Skin of body (tissue), 1 donor: ENCODE measurements at regions not wholly inside any gene's neighbourhood (a gene's known extent, or its start where the extent isn't known, plus 50 kb on each side); places are given as distances from the start of the nearest gene placed in this dataset.

Experiments used
- DNase-seq: peaks from one replicate; lab custom pipeline; 2025; lab: John Stamatoyannopoulos, UW

GRCh38 chr10:84999929-85000328 is 671.5 kb downstream of the CCSER2 start:
- DNase-seq, result no peak

DNA sequence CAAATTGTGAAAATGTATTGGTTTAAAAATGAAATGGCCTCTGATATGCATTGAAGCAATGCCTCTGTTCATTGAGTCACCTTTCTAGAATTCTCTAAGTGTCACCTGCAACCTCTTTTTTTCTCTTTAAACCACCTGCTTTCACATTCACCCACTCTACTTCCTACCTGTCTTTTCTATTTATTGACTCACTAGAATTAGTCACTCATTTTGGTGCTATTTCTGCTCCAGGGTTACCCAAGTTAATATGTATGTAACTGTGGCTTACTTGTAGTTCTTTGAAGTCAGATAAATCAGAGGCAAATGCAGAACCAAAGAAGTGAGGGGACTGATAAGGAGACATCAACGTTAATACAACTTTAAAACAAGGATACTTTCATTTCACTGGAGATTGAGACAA is 674.7 kb downstream of the CCSER2 start:
- DNase-seq, result no peak

DNA sequence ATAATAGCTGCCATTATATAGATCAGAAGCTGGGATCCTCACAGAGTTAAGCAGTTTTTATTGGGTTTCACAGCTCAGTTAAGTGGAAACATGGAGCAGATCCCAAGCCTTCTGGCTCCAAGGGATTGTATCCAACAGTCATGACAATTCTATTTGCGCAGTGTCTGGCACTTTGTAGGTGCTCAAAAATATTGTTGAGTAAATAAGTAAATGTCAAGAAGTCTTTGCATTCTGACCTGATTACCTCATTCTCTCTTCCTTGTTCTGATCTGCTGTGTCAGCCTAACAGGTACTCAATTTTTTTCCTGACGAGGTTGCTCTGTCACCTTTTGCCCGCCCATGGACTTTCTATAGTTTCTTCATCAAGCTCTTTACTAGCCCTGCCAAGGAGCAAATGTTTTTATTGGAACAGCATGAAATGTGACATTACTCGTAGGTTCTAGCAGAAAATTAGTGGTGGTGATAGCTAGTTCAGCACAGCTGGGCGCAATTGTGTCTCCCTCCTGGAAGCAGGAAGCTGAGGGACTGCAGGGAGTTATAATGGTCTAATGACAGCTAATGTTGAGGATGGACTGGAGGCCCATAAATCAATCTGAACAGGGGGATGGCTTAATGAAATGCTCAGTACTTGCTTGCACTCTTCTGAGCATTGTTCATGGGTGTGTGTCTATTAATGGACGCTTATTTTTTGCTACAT is 680.2 kb downstream of the CCSER2 start:
- DNase-seq, result no peak

DNA sequence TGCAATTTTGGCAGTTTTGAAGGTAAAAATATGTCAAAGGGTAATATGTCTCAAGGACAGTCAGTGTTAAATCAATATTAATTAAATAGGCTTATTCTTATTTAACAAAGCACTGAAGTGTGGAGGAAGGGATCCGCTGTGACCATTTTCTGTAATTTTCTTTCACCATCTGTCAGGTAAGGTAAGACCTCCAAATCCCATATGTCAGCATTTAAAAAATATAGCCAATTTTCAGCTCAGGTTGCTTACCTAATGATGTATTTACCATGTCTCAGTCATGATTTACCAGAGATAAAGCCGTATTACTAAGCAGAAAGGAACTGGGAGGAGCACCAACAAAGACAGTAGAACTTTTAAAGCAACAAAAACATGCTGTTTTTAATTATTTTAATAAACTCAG is 683.9 kb downstream of the CCSER2 start:
- DNase-seq, result no peak

- no peak for DNase-seq
These were observed 698.6 kb downstream of the CCSER2 start for GRCh38 chr10:85026878-85027467.

GRCh38 chr10:85032981-85033380 is 704.6 kb downstream of the CCSER2 start:
- no peak for DNase-seq

DNA sequence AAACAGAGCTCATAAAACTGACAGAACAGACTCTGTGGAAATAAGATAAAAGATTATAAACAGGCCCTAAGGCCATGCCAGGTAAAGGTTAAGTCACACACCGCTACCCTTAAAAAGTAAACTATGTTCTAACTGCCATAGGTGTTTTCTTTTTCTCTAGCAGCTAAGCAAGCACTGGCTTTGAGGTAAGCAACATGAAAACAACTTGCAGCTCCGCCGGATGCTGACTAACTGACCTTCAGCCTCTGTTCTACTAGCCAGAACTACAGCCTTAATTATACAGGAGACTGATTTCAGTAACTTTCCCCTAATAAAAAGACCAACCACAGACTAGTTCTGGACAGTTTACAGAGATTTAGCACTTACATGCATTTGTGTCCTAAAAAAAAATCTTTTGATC is 708.3 kb downstream of the CCSER2 start:
- no peak for DNase-seq

DNA sequence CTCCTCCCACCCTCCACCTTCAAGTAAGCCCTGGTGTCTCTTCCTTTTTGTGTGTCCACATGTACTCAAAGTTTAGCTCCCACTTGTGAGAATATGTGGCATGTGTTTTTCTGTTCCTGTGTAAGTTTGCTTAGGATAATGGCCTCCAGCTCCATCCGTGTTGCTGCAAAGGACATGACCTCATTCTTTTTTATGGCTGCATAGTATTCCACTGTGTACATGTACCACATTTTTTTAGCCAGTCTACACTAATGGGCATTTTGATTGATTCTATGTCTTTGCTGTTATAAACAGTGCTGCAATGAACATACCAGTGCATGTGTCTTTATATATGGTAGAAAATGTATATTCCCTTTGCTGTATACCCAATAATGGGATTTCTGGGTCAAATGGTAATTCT is 710.9 kb downstream of the CCSER2 start:
- no peak for DNase-seq

DNA sequence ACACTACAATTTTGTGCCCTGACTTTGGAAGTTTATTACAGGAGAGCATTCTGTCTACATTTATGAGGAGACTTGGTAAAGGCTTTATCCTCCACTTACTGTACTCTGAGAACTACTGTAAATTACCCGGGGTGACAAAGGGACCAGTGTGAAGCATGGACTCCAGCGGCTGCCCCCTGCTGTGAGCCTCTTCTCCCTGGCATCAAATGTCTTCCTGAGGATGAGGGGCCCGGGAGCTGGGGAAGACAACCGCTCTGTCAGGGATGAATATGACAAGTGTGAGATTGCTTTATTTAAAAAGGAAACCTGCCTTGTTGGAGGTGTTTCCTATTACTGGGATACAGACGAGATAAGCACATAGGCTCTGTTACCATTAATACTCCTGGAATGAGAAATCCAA is 714.8 kb downstream of the CCSER2 start:
- DNase-seq, result no peak

- DNase-seq, result no peak
These were observed 716.7 kb downstream of the CCSER2 start for GRCh38 chr10:85045046-85045445.

DNA sequence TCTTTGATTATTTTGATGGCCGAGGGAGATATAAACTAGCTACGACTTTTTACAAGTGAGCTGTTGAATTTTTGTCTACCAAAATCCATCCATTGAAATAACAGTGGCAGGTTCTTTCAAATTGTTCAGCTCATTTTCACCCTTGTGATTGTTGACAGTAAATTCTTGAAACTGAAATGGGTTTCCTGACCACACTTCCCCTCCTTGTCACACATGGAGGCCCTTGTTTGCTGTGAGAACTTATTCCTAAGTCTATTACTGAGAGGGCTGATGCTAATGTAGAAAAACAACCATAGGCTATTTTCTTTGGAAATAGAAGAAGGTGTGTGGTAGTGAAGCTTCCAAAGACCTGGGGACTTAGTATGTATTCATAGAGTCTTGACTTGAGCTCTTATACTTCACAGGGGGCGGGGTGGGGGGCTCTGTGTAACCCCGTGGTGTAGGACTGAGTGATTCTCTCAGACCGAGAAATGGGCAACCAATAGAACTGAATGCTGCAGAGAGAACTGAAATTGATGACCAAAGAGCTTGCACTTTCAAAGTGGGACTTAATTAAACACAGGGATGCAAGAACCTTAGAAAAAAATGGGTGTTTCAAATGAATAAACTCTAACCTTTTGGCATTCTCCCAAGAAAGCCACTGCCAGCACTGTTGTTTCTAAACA is 718.9 kb downstream of the CCSER2 start:
- no peak for DNase-seq

DNA sequence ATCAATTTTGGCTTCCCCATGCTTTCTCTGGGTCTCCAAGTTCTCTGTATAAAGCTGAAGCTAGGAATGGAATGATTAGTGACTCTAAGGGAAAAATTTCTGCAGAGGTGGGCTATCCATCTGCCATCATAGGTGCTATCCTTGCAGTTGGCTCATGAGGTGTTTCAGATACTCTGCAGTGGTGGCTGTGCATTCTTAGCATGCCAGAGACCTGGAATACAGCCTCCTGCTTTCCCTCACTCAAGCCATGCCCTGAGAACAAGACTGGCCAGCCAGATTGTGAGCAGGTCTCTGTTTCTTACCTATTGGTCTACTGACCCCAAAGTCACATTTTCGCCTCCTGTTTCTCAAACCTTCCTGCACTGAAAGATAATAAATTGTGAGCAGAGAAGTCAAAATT is 719.6 kb downstream of the CCSER2 start:
- DNase-seq, result no peak

- DNase-seq, result no peak
These were observed 720.3 kb downstream of the CCSER2 start for GRCh38 chr10:85048644-85049043.

DNA sequence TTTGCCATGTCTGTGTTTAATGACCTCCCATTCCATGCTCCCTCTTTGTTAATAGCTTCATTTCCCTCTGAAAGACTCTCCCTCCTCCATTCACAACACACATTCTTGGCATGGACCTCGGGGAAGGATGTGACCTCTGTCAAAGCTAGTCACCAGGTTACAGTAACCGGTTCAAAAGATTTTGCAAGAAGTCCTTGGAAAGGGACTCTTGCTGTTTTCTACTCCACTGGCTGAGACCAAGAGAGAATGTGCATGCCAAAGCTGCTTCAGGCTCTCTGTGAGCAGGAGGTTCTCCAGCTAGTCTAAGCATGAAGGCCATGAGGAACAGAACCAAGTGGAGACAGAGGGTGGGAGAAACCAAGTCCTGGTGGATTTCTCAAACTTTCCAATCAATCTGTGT is 732.6 kb downstream of the CCSER2 start:
- no peak for DNase-seq

GRCh38 chr10:85061401-85061800 is 733.0 kb downstream of the CCSER2 start:
- DNase-seq, result no peak

- DNase-seq, result no peak
These were observed 739.6 kb downstream of the CCSER2 start for GRCh38 chr10:85067955-85068354.

DNA sequence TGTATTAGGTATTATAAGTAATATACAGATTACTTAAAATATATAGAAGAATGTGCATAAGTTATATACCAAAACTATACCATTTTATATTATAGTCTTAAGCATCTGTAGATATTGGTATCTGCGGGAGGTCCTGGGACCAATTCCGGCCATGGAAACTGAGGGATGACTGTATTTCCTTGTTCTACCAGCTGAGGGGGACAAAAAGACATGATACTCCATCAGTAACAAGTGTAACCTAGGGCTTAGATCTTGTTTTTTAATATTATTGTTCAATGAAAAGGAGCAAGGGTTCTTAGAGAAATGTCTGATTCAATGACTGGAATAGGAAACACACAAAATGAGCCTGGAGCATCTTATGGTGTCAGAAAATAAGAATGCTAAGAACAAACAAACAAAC is 752.5 kb downstream of the CCSER2 start:
- no peak for DNase-seq

DNA sequence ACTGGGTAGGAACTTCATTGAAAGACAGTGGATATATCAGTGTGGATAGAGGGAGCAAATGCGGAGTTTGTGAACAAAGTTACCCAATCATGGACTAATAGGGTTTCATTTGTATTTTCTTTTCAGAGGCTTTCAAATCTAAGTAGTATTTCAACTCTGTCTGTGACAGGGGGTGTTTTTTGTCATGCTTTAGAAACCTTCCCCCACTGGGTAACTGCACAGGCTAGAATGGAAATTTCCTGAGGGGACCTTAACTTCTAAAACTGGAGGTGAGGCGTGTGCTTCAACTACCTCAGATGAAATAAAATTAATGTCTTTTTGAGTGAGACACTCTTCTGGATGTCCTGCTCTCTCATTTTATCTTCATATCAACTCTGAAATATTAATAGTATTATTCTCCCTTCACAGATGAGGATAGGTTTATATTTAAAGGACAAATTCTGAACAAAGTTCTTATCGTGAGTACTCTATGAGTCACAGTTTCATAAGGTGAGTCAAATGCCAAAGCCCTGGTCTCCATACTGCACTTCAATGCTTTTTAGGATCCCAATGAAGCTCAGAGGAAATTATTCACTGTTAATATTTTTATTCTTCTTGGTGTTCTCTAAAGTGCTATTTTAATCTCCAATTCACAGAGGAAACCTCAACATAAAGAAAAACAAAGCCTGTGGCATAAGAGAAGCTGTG is 770.6 kb downstream of the CCSER2 start:
- no peak for DNase-seq

DNA sequence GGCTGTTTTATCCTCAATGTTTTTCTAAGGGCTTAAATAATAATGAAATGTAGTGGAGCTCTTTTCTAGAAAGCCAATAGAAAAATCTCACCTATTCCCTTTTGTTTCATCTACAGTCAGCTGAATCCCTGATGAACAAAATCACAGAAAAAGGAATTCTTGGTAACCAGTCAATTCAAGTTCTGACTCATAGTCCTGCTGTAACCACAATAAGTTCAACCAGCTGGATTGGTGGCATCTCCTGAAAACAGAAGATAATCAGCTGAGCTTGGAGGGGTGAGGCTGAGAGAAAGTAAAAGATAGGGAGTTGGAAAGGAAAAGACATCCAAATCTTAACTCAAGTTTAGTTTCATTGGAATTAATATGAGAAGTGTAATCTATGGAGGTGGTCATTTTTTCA is 772.1 kb downstream of the CCSER2 start:
- no peak for DNase-seq

DNA sequence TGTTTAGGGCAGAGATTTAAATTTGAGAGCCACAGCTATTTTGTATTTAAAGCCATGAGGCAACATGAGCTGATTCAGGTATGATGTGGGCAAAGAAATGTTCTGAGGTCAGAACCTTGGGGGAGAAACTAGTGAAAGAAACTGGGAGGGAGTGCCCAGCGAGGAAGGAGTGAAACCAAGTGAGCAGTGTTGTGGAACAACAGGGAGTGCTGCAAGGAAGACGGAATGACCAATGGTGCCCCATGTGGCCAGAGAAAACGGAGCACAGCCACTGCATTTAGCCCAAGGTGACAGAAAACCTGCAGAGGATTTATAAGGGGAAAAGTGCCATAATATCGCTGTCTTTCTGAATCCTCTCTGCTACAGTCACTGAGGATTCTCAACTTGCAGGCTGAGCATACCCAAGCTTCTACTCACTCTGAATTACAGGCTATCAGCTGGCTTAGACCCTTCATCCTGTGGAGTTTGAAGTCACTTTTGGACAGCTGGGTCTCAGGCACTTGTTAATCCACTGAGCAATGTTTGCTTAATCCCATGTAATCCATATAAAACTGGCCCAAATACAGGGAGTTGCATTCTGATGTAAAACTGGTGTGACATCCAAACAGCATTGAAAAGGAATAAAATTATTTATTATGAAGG is 777.3 kb downstream of the CCSER2 start:
- DNase-seq, result no peak

GRCh38 chr10:85111271-85111670 is 782.9 kb downstream of the CCSER2 start:
- no peak for DNase-seq

GRCh38 chr10:85124603-85125051 is 796.2 kb downstream of the CCSER2 start:
- no peak for DNase-seq
